PC-9 (cell line): ENCODE measurements at regions not wholly inside any gene's neighbourhood (a gene's known extent, or its start where the extent isn't known, plus 50 kb on each side); places are given as distances from the start of the nearest gene placed in this dataset.

Experiments used
- EZH2 ChIP-seq: fragments of 200-600 bp; sonication (generic); IDR thresholded peaks from 2 replicates; pipeline ENCODE4 v1.8.0; 2017; ENCODE audit warnings: antibody characterized with exemption, low read depth
- TF ChIP-seq, protein P1 (sequence below): fragments of 200-600 bp; sonication (generic); conservative IDR thresholded peaks from 2 replicates; pipeline ENCODE4 v1.6.1; 2017; ENCODE audit warnings: mixed run types, antibody characterized with exemption, mild to moderate bottlenecking, moderate library complexity

DNA sequence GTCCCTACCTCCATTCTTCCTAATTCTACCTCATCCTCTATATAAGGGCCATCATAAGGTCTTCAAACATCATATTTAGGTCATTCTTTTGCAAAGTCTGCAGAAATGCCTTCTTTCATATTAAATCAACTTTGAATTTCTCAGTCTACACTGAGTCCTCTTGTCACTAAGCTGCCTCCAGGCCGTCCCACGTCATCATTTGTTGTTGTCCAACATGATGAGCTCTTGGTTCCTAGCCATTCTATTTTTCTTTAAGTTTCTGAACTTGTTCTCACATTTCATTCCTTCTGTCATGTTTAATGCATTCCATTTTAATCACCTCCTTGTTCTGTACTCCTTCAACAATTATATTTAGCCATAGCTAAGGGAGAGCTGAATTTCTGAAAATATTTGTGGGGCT, 59.2 kb upstream of the PGR start:
- no peak for TF ChIP-seq EZH2
- TF ChIP-seq, protein P1, sequence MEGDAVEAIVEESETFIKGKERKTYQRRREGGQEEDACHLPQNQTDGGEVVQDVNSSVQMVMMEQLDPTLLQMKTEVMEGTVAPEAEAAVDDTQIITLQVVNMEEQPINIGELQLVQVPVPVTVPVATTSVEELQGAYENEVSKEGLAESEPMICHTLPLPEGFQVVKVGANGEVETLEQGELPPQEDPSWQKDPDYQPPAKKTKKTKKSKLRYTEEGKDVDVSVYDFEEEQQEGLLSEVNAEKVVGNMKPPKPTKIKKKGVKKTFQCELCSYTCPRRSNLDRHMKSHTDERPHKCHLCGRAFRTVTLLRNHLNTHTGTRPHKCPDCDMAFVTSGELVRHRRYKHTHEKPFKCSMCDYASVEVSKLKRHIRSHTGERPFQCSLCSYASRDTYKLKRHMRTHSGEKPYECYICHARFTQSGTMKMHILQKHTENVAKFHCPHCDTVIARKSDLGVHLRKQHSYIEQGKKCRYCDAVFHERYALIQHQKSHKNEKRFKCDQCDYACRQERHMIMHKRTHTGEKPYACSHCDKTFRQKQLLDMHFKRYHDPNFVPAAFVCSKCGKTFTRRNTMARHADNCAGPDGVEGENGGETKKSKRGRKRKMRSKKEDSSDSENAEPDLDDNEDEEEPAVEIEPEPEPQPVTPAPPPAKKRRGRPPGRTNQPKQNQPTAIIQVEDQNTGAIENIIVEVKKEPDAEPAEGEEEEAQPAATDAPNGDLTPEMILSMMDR = no peak
